Sigmoid colon (tissue), 6 donors: ENCODE measurements at regions not wholly inside any gene's neighbourhood (a gene's known extent, or its start where the extent isn't known, plus 50 kb on each side); places are given as distances from the start of the nearest gene placed in this dataset.

Source experiments
- DNase-seq: peaks from one replicate; pipeline ENCODE4 v3.0.0-alpha.2; 2019
- H3K27ac ChIP-seq, 4 donors: fragments of 200-600 bp; sonication (generic); one replicate each; pipeline ENCODE4 v1.5.1; 2016 to 2019; ENCODE audit warnings: mild to moderate bottlenecking in 1 of 4
- H3K27me3 ChIP-seq, 3 donors: fragments of 200-600 bp; sonication (generic); one replicate each; pipeline ENCODE4 v1.5.1; 2019; ENCODE audit warnings: mild to moderate bottlenecking in 1 of 3
- H3K36me3 ChIP-seq, 4 donors: fragments of 200-600 bp; sonication (generic); one replicate each; pipeline ENCODE4 v1.5.1; 2016 to 2019
- H3K4me1 ChIP-seq, 4 donors: fragments of 200-600 bp; sonication (generic); one replicate each; pipeline ENCODE4 v1.5.1; 2017 to 2019
- H3K4me3 ChIP-seq, 4 donors: fragments of 200-600 bp; sonication (generic); one replicate each; pipeline ENCODE4 v1.5.1; 2017 to 2019; ENCODE audit warnings: mild to moderate bottlenecking in 2 of 4, moderate library complexity in 1 of 4
- H3K9me3 ChIP-seq, 4 donors: fragments of 200-600 bp in 3 of 4; sonication (generic) in 3 of 4; one replicate each; pipeline versions ENCODE4 v1.5.1 to v1.6.1; 2013 to 2019
- EP300 ChIP-seq, 4 donors: sonication (generic); formaldehyde crosslinking; IDR thresholded peaks; one replicate each; pipeline ENCODE4 v1.6.1; 2017; ENCODE audit warnings: antibody characterized with exemption in 4 of 4
- POLR2A ChIP-seq, 2 donors: fragments of 450-650 bp; IDR thresholded peaks; one replicate each; pipeline ENCODE4 v1.6.1; 2016; ENCODE audit warnings: antibody characterized with exemption in 2 of 2, mild to moderate bottlenecking in 2 of 2, moderate library complexity in 2 of 2
- POLR2AphosphoS5 ChIP-seq, 4 donors: sonication (generic); formaldehyde crosslinking; IDR thresholded peaks; one replicate each; pipeline ENCODE4 v1.6.1; 2017; ENCODE audit warnings: antibody characterized with exemption in 4 of 4
- WGBS, 2 donors: extraction: QIAGEN DNeasy Blood & Tissue Kit; methylation state at CpG; one replicate each; pipeline ENCODE4 v1.1.7; 2013; 5-methylcytosine and 5-hydroxymethylcytosine counted together
- intact Hi-C: fragments of 100-400 bp; cut with DNase I; formaldehyde crosslinking; loops from one replicate; pipeline ENCODE4 v1.15.1; 2023
- TF ChIP-seq, protein P1 (sequence below), 4 experiments: fragments of 450-650 bp in 3 of 4; fragments of 200-600 bp in 1 of 4; IDR thresholded peaks; one replicate each; pipeline ENCODE4 v1.5.1; 2016 to 2019; ENCODE audit warnings: antibody characterized with exemption in 4 of 4, mild to moderate bottlenecking in 3 of 4, moderate library complexity in 2 of 4
- donor health status: healthy with polysubstance abuse.
- donor health status: healthy.

GRCh38 chr1:182003953-182004586, 57.4 kb downstream of the ZNF648 start:
- H3K36me3 ChIP-seq, result no peaks in the 10 kb centered on the region
- peaks cover 0 to 3% (median 0%) of the 10 kb centered on the region in 4 donors for H3K9me3 ChIP-seq
- intact Hi-C loops, result no loop called here
- H3K27ac ChIP-seq, result no peak overlapping the region
- H3K4me1 ChIP-seq, result no peaks in the 10 kb centered on the region
- WGBS, 2 donors, result 48 to 78% methylated on average over 12 of the region's 12 CpGs
- H3K4me3 ChIP-seq, result no peak overlapping the region
- TF ChIP-seq EP300 (IDR thresholded peaks at IDR 0.05), result no peak
- TF ChIP-seq POLR2AphosphoS5 (IDR thresholded peaks at IDR 0.05), result no peak
- TF ChIP-seq, protein P1, sequence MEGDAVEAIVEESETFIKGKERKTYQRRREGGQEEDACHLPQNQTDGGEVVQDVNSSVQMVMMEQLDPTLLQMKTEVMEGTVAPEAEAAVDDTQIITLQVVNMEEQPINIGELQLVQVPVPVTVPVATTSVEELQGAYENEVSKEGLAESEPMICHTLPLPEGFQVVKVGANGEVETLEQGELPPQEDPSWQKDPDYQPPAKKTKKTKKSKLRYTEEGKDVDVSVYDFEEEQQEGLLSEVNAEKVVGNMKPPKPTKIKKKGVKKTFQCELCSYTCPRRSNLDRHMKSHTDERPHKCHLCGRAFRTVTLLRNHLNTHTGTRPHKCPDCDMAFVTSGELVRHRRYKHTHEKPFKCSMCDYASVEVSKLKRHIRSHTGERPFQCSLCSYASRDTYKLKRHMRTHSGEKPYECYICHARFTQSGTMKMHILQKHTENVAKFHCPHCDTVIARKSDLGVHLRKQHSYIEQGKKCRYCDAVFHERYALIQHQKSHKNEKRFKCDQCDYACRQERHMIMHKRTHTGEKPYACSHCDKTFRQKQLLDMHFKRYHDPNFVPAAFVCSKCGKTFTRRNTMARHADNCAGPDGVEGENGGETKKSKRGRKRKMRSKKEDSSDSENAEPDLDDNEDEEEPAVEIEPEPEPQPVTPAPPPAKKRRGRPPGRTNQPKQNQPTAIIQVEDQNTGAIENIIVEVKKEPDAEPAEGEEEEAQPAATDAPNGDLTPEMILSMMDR (IDR thresholded peaks at IDR 0.05), result no peak
- no peak for TF ChIP-seq POLR2A (IDR thresholded peaks at IDR 0.05)
- H3K27me3 ChIP-seq, result peaks cover 0 to 4% (median 0%) of the 10 kb centered on the region in 3 donors
- DNase-seq, result no peak

DNA sequence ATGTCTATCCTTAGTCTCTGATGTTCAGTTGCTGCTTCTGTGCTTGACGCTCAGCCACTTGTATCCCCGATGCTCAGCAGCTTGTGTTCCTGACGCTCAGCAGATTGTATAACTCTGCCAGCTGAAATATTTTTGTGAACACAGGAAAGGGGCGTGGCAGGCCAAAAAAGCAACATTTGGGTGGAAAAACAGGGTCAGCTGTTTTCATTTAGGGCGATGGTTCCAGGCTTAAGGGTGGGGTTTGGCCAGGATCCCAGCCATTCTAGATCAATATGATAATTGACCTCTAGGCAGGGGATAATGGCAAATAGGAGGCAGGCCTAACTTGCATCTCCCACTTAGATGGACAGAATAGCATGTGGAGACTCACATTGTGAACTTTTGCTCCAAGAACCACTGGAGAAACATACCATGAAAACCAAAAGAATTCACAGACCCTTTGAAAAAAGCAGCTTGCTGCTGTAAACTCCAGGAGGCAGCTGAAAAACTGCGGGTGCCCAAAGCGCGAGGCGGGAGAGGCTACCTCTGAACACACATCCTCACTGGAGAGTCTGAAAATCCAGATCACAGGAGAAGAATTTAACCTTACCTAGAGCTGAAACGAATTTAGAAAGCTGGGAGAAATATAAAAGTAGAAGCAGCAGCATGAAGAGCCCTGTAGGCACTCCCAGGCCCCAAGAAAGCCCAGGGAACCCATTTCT, 58.3 kb downstream of the ZNF648 start:
- WGBS, 2 donors, result 54 to 73% methylated on average over 10 of the region's 10 CpGs
- intact Hi-C loops, result no loop called here
- no peak overlapping the region for H3K27ac ChIP-seq

DNA sequence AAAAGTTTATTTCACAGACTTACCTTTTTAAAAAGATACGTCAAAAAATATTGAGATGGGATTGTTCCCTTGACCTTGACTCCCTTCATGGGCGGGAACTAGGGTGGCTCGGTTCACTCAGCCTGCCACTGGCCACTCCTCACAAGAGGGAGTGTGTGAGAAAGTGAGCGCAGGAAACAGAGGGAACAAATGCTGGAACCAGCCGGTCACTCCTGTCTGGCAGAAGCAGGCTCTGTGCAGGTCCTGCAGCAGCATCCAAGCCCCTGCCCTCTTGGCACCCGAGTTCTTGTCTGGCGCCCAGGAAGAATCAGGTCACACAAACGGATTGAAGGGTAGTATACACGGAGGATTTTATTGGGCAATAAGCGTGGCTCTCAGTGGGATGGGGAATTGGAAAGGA, 58.9 kb downstream of the ZNF648 start:
- Histone ChIP-seq H3K4me3 (no peak overlapping the region), H3K27me3 (peaks cover 0 to 4% (median 0%) of the 10 kb centered on the region in 3 donors), H3K4me1 (no peaks in the 10 kb centered on the region), H3K27ac (no peak overlapping the region), H3K9me3 (no peaks in the 10 kb centered on the region), H3K36me3 (no peaks in the 10 kb centered on the region)
- intact Hi-C loops, result no loop called here
- no peak for DNase-seq
- 28 to 59% methylated on average over 10 of the region's 10 CpGs for WGBS, 2 donors
- no peak for TF ChIP-seq POLR2A (IDR thresholded peaks at IDR 0.05)
- no peak for TF ChIP-seq POLR2AphosphoS5 (IDR thresholded peaks at IDR 0.05)
- TF ChIP-seq, protein P1 (IDR thresholded peaks at IDR 0.05), result no peak
- TF ChIP-seq EP300 (IDR thresholded peaks at IDR 0.05), result no peak

More for the DNA sequence above, 58.3 kb downstream of the ZNF648 start:
- Histone ChIP-seq H3K4me1 (no peaks in the 10 kb centered on the region), H3K36me3 (no peaks in the 10 kb centered on the region), H3K4me3 (no peak overlapping the region), H3K9me3 (no peaks in the 10 kb centered on the region), H3K27me3 (peaks cover 0 to 4% (median 0%) of the 10 kb centered on the region in 3 donors)
- no peak for TF ChIP-seq EP300 (IDR thresholded peaks at IDR 0.05)
- TF ChIP-seq POLR2AphosphoS5 (IDR thresholded peaks at IDR 0.05), result no peak
- TF ChIP-seq POLR2A (IDR thresholded peaks at IDR 0.05), result no peak
- TF ChIP-seq, protein P1 (IDR thresholded peaks at IDR 0.05), result no peak
- DNase-seq, result no peak

- intact Hi-C loops, result no loop called here
- no peak for DNase-seq
- WGBS, 2 donors, result 85 to 87% methylated on average over 4 of the region's 4 CpGs
- Histone ChIP-seq H3K27ac (no peak overlapping the region), H3K4me3 (no peak overlapping the region), H3K36me3 (no peaks in the 10 kb centered on the region), H3K27me3 (peaks cover 0 to 4% (median 0%) of the 10 kb centered on the region in 3 donors), H3K9me3 (no peaks in the 10 kb centered on the region), H3K4me1 (no peaks in the 10 kb centered on the region)
- TF ChIP-seq POLR2AphosphoS5 (IDR thresholded peaks at IDR 0.05), result no peak
- no peak for TF ChIP-seq EP300 (IDR thresholded peaks at IDR 0.05)
- TF ChIP-seq, protein P1 (IDR thresholded peaks at IDR 0.05), result no peak
- no peak for TF ChIP-seq POLR2A (IDR thresholded peaks at IDR 0.05)
Measured at GRCh38 chr1:181998858-181999257, 62.7 kb downstream of the ZNF648 start.
